GM13976 (cell line): ENCODE measurements at regions not wholly inside any gene's neighbourhood (a gene's known extent, or its start where the extent isn't known, plus 50 kb on each side); places are given as distances from the start of the nearest gene placed in this dataset.

Experiments
- DNase-seq: peaks from one replicate; pipeline ENCODE4 v3.0.0; 2012; ENCODE audit warnings: low spot score
- in situ Hi-C: fragments of 300-500 bp; cut with MboI; formaldehyde crosslinking; loops from one replicate; pipeline ENCODE4 v1.12.0; 2022; ENCODE audit warnings: low sequenced_read_pairs, mixed read lengths, inconsistent platforms; ENCODE audit not compliant: unreplicated experiment
- TF ChIP-seq, protein P1 (sequence below): IDR thresholded peaks from 2 replicates; pipeline ENCODE4 v1.5.1; 2012; ENCODE audit warnings: borderline replicate concordance, mild to moderate bottlenecking; ENCODE audit not compliant: insufficient read depth; ENCODE audit errors: extremely low read depth, missing control alignments, control extremely low read depth

DNA sequence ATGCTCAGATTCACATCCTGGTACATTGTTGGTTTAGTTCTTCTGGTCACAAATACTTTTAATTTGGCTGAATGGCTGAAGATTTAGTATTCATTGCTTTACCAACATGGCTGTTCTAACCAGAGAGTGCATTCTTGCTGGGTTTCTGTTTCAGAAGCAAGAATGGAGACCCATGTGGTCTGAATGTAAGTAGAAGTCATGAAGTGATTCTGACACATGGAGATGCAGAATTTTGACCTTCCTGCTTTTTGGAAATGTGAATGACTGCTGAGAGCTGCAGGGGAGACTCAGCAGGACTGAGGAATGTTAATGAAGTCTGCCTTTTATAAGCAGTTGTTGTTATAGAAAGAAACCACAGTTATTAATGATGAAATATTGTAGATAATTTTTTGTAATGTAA, 576.1 kb upstream of the MARCKS start:
- in situ Hi-C loops: no loop called here
- DNase-seq: no peak
- TF ChIP-seq, protein P1, sequence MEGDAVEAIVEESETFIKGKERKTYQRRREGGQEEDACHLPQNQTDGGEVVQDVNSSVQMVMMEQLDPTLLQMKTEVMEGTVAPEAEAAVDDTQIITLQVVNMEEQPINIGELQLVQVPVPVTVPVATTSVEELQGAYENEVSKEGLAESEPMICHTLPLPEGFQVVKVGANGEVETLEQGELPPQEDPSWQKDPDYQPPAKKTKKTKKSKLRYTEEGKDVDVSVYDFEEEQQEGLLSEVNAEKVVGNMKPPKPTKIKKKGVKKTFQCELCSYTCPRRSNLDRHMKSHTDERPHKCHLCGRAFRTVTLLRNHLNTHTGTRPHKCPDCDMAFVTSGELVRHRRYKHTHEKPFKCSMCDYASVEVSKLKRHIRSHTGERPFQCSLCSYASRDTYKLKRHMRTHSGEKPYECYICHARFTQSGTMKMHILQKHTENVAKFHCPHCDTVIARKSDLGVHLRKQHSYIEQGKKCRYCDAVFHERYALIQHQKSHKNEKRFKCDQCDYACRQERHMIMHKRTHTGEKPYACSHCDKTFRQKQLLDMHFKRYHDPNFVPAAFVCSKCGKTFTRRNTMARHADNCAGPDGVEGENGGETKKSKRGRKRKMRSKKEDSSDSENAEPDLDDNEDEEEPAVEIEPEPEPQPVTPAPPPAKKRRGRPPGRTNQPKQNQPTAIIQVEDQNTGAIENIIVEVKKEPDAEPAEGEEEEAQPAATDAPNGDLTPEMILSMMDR: no peak

DNA sequence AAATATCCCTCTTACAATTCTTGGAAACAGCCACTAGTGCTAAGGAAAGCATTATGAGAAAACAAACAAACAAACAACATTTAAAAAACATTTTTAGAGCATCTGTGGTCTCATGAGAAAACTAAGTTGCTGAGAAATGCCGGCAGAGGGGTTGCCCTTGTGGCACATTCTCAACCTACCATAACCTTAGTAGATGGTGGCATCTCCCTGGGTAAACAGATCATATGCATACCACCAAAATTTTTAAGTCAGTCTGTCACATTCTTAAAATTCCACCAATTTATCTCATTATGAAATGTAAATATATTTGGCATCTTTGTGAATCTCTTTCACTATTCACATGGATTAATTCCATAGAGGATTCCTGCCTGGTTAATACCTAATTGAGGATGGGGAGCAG, 575.7 kb upstream of the MARCKS start:
- TF ChIP-seq, protein P1: no peak
- no peak for DNase-seq
- in situ Hi-C loops: no loop called here

DNA sequence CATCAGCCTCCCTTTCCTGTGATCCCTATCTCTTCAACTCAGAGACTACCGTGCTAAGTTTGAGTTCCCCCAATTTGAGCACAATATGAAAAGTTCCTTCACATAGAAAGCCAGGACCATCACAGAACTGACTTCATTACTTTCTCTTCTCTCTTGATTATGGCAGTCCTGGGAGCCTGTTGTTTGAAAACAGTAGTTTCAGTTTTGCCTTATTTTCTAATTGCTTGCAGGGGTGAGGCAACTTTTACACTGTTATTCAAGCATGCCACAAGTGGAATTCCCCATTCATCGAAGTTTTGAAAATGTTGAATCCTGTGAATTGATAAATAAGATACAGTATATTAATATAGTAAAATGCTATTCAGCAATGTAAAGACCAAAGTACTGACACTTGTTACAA, 569.7 kb upstream of the MARCKS start:
- TF ChIP-seq, protein P1: no peak
- DNase-seq: no peak
- in situ Hi-C loops: no loop called here

DNA sequence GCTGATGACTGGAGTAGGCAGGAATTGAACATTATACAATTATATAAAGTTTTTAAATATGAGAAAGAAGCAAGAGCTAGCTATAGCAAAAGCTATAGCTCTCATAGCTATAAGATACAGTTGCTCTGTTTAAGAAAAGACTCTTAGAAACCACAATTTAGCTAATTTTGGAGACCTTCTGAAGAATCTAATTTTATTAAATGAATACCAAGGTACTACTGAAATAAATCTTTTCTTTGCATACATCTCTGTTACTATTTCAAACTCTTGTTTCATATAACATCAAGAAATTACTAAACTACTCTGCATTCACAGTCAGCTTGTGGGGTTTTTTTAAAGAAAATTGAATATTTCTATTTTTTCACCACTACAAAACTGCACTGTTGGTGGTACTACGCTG, 568.7 kb upstream of the MARCKS start:
- no peak for DNase-seq
- TF ChIP-seq, protein P1: no peak
- in situ Hi-C loops: no loop called here

DNA sequence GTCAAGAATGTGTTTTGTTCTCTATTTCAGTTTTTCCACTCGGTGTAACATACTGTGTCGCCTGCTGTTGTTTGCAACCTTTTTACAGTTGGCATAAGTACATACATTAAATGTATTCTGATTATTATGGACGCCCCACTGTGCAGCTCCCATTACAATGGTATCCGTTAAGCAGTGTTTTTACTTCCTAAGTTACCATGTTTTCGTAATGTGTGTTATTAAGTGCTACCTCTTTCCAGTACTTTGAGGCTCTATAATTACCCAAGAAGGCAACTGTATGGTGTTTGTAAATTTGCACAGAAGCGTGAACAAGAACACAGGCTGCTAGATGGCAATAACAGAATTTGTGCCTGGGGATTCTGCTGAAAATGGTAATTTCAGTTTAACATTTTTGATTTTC, 568.0 kb upstream of the MARCKS start:
- no peak for DNase-seq
- TF ChIP-seq, protein P1: no peak
- in situ Hi-C loops: no loop called here

DNA sequence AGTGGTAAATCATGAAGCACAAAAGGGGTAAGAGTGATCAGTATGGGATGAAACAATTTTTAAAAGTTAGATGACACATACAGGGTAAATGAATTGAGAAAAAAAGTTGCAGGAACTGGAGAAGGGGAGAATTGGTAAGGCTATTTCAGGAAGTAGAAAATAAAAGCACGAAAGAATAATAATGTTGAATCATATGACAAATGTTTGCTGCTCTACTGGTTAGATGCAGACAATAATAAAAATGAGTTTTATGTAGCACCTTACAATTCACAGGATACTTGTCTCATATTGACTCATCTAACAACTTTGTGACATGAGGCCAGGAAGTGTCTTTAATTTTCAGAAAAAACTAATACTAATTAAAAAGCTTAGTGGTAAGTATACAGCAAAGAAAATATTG, 566.5 kb upstream of the MARCKS start:
- TF ChIP-seq, protein P1: no peak
- DNase-seq: no peak
- in situ Hi-C loops: no loop called here
